ENCODE measurements at regions not wholly inside any gene's neighbourhood (a gene's known extent, or its start where the extent isn't known, plus 50 kb on each side); places are given as distances from the start of the nearest gene placed in this dataset.
A peak's percentile ranks its signal among the peaks of the same experiment; 100 is the strongest.
"Not testable (repeated sequence)": the region's sequence is repeated elsewhere in the genome, so short reads cannot be mapped to it uniquely, and the experiment has no call there.

DNA sequence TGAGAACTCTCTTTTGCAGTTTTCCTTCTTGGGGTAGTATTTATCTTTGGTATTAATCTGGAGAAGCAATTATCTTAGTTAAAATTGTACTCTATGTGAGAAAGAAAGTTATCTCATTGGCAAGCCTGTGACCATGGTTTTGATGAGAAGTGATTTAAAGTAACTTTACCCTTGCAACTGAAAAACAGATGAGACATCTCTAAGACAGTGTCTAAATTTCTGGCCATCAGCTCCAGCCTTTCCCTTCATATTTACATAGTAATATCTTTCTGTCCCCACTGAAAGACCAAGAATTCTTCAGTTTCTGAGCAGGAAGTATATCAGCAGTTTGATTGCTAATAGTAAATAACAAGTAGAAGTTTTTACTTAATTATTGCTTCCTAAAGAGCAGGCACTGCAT lies 386.1 kb upstream of the SYNCRIP start:
- ATAC-seq (no peak), DNase-seq (ENCODE audit: low spot score in 2 of 2) (no peak)
- H3K36me3 Mint-ChIP-seq, result no peaks in the 10 kb centered on the region
- H3K27ac Mint-ChIP-seq, result no peak overlapping the region
- peaks cover 4 to 10% of the 10 kb centered on the region in 2 donors for H3K9me3 Mint-ChIP-seq

DNA sequence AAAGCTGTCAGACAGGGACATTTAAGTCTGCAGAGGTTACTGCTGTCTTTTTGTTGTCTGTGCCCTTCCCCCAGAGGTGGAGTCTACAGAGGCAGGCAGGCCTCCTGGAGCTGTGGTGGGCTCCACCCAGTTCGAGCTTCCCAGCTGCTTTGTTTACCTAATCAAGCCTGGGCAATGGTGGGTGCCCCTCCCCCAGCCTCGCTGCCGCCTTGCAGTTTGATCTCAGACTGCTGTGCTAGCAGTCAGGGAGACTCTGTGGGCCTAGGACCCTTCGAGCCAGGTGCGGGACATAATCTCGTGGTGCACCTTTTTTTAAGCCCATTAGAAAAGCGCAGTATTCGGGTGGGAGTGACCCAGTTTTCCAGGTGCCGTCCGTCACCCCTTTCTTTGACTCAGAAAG lies 384.2 kb upstream of the SYNCRIP start:
- H3K27ac Mint-ChIP-seq, H3K36me3 Mint-ChIP-seq: not testable (repeated sequence)

GRCh38 chr6:86017236-86017635 lies 374.6 kb upstream of the SYNCRIP start:
- Mint-ChIP-seq H3K9me3 (no peaks in the 10 kb centered on the region), H3K36me3 (no peaks in the 10 kb centered on the region), H3K27ac (no peak overlapping the region)
- ATAC-seq, result no peak
- DNase-seq (ENCODE audit: low spot score in 2 of 2), result no peak

More for the DNA sequence above, 384.2 kb upstream of the SYNCRIP start:
- not testable (repeated sequence) for ATAC-seq; H3K9me3 Mint-ChIP-seq; DNase-seq (ENCODE audit: low spot score in 2 of 2)

DNA sequence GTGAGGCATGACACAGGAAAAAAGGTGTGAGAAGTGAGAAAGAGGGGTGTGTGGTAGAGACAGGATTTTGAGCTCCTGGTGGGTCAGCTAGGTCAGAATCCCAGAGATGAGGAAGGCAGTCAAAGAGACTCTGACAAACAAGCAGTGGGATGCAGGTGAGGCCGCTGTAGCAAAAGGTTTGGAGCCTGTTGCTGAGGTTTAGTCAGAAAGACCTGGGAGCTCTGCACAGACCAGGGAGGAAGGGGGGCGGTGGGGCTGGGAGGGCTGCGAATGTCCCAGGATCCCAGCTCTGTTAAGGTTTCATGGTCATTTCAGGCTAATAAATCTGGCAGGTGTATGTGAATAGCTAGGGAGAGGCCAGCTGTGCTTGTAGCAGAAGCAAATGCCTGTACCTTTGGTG lies 373.9 kb upstream of the SYNCRIP start:
- ATAC-seq, result no peak
- DNase-seq (ENCODE audit: low spot score in 2 of 2), result no peak
- Mint-ChIP-seq H3K27ac (no peak overlapping the region), H3K36me3 (no peaks in the 10 kb centered on the region), H3K9me3 (no peaks in the 10 kb centered on the region)

DNA sequence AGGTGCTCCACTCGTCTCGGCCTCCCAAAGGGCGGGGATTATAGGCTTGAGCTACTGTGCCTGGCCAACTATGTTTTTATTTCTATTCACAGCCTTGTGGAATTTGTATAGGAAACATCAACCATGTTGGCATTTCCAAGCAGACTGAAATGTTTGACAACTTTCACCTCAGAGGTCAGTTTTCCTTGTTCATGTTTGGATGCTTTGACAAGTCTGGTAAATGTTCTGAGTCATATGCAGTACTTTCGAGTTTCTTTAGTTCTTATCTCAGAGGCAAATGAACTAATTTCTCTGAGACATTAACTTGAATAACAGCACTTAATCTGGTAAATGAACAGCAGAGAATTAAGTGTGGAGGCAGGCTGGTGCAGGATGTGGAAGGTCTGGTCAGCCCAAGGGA lies 373.4 kb upstream of the SYNCRIP start:
- Mint-ChIP-seq H3K9me3 (no peaks in the 10 kb centered on the region), H3K36me3 (no peaks in the 10 kb centered on the region), H3K27ac (no peak overlapping the region)
- DNase-seq (ENCODE audit: low spot score in 2 of 2) (no peak), ATAC-seq (no peak)

DNA sequence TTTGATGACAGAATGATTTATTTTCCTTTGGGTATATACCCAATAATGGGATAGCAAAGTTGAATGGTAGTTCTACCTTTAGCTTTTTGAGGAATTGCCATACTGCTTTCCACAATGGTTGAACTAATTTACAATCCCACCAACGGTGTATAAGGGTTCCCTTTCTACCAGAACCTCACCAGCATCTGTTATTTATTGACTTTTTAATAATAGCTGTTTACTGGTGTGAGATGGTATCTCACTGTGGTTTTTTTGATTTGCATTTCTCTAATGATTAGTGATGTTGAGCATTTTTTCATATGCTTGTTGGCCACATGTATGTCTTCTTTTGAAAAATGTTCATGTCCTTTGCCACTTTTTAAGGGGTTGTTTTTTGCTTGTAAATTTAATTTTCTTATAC lies 370.3 kb upstream of the SYNCRIP start:
- not testable (repeated sequence) for H3K9me3 Mint-ChIP-seq; ATAC-seq; DNase-seq (ENCODE audit: low spot score in 2 of 2); H3K27ac Mint-ChIP-seq; H3K36me3 Mint-ChIP-seq

GRCh38 chr6:86010915-86011786 lies 368.5 kb upstream of the SYNCRIP start:
- H3K27ac Mint-ChIP-seq, result peak overlapping the region in 1 of 2 donors; percentile 79
- ATAC-seq (no peak), DNase-seq (ENCODE audit: low spot score in 2 of 2) (no peak)
- H3K36me3 Mint-ChIP-seq, result no peaks in the 10 kb centered on the region
- H3K9me3 Mint-ChIP-seq, result peaks cover 0 to 10% of the 10 kb centered on the region in 2 donors

GRCh38 chr6:85997206-85997605 lies 354.5 kb upstream of the SYNCRIP start:
- H3K36me3 Mint-ChIP-seq, result no peaks in the 10 kb centered on the region
- DNase-seq (ENCODE audit: low spot score in 2 of 2) (no peak), ATAC-seq (no peak)
- H3K9me3 Mint-ChIP-seq, result peaks cover 12 to 16% of the 10 kb centered on the region in 2 donors
- H3K27ac Mint-ChIP-seq, result no peak overlapping the region

- ATAC-seq, result no peak
- Mint-ChIP-seq H3K27ac (no peak overlapping the region), H3K36me3 (no peaks in the 10 kb centered on the region), H3K9me3 (peaks cover 12 to 16% of the 10 kb centered on the region in 2 donors)
- DNase-seq (ENCODE audit: low spot score in 2 of 2), result no peak
Observed at GRCh38 chr6:85996034-85996375, 353.3 kb upstream of the SYNCRIP start.

DNA sequence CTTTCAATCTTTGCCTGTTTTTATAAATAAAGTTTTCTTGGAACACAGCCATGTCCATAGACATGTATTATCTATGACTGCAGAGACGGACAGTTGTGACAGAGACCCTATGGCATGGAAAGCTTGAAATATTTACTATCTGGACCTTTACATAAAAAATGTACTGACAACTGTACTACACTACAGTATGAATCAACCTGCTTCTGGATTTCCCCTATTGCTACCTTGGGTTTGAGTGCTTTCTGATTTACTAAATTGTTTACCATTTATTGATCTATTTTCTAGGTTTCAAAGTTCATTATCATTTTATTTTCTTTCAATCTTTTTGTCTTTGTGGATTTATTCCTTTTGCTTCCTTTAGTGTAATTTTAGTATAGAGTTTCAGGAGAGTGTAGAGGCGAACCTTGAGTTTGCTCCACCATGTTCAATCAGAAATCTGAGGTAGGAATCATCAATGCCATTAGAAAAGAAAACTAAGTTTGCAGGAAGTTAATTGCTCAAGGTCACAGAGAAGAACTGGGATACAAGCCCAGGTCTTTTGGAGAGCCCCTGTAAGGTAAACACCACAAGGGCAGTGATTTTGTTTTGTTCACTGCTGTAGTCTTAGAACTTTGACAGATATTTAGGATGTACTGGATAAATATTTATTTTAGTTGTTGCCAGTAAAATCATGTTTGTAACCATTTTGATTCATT lies 352.8 kb upstream of the SYNCRIP start:
- no peak for ATAC-seq
- no peak for DNase-seq (ENCODE audit: low spot score in 2 of 2)
- peaks cover 12 to 16% of the 10 kb centered on the region in 2 donors for H3K9me3 Mint-ChIP-seq
- H3K27ac Mint-ChIP-seq, result no peak overlapping the region
- H3K36me3 Mint-ChIP-seq, result no peaks in the 10 kb centered on the region

GRCh38 chr6:85986681-85987080 lies 344.0 kb upstream of the SYNCRIP start:
- H3K27ac Mint-ChIP-seq, result no peak overlapping the region
- ATAC-seq, result no peak
- peaks cover 0 to 5% of the 10 kb centered on the region in 2 donors for H3K36me3 Mint-ChIP-seq
- H3K9me3 Mint-ChIP-seq, result peaks cover 14 to 25% of the 10 kb centered on the region in 2 donors
- DNase-seq (ENCODE audit: low spot score in 2 of 2), result no peak

GRCh38 chr6:85983032-85983659 lies 340.5 kb upstream of the SYNCRIP start:
- Mint-ChIP-seq H3K36me3 (peaks cover 0 to 5% of the 10 kb centered on the region in 2 donors), H3K9me3 (peaks cover 14 to 27% of the 10 kb centered on the region in 2 donors), H3K27ac (no peak overlapping the region)
- no peak for ATAC-seq
- DNase-seq (ENCODE audit: low spot score in 2 of 2), result no peak

- Mint-ChIP-seq H3K36me3 (no peaks in the 10 kb centered on the region), H3K9me3 (peaks cover 6 to 16% of the 10 kb centered on the region in 2 donors), H3K27ac (no peak overlapping the region)
- no peak for DNase-seq (ENCODE audit: low spot score in 2 of 2)
- no peak for ATAC-seq
Observed at GRCh38 chr6:85977661-85978060, 335.0 kb upstream of the SYNCRIP start.

DNA sequence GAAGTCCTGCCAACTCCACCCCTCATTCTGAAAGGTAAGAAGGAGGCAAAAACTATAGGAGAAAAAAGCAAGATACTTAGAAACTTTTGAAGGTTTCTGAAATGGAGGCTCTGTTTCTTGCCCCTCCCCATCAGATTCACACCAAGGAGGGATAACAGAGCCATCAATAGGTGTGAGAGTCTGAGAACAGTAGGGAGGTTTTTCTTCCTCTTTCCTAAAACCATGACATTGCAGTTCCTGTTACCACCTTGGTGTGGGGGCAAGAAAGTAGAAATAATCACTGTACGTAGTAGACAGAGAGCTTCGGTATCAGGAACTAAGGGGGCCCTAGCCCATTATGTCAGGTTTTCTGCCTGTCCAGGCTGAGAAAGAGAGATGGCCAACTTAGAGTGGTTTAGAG lies 333.3 kb upstream of the SYNCRIP start:
- H3K9me3 Mint-ChIP-seq, result peaks cover 6 to 10% of the 10 kb centered on the region in 2 donors
- H3K36me3 Mint-ChIP-seq, result no peaks in the 10 kb centered on the region
- ATAC-seq, result no peak
- peak overlapping the region in 1 of 2 donors; percentile 66 for H3K27ac Mint-ChIP-seq
- no peak for DNase-seq (ENCODE audit: low spot score in 2 of 2)

DNA sequence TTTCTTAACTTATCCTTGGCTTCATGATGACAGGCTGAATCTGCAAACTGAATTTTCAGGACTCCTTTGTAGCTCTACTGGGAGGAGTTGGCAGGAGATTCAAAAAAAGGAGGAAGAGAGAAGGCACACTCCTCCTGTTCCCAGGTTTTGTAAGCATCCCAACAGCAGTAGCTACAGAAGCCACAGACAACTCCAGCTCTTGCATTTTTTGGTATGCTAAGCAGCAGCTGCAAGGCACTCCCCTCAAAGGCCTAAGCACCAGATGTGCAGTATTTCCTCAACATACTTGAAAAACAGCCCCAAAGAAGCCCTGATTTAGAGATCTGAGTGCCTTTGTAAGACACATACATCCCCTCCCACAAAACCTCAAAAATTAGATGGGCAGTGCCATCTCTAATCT lies 328.6 kb upstream of the SYNCRIP start:
- ATAC-seq (no peak), DNase-seq (ENCODE audit: low spot score in 2 of 2) (no peak)
- Mint-ChIP-seq H3K9me3 (peaks cover 0 to 4% of the 10 kb centered on the region in 2 donors), H3K27ac (no peak overlapping the region), H3K36me3 (no peaks in the 10 kb centered on the region)

- no peak for DNase-seq (ENCODE audit: low spot score in 2 of 2)
- Mint-ChIP-seq H3K9me3 (no peaks in the 10 kb centered on the region), H3K36me3 (no peaks in the 10 kb centered on the region), H3K27ac (no peak overlapping the region)
- no peak for ATAC-seq
Observed at GRCh38 chr6:85966828-85967227, 324.1 kb upstream of the SYNCRIP start.

DNA sequence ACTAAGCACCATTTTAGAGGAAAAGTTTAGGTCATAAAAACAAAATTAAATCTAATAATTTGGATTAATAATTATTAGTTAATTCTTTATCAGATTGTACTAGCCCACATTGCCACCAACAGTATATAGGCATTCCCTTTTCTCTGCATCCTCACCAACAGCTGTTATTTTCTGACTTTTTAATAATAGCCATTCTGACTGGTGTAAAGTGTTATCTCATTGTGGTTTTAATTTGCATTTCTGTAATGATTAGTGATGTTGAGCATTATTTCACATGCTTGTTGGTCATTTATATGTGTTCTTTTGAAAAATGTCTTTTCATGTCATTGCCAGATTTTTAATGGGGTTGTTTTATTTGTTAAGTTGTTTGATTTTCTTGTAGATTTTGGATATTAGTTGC lies 319.1 kb upstream of the SYNCRIP start:
- DNase-seq (ENCODE audit: low spot score in 2 of 2) (no peak), ATAC-seq (no peak)
- peaks cover 0 to 4% of the 10 kb centered on the region in 2 donors for H3K9me3 Mint-ChIP-seq
- no peak overlapping the region for H3K27ac Mint-ChIP-seq
- no peaks in the 10 kb centered on the region for H3K36me3 Mint-ChIP-seq

All from activated naive CD4-positive, alpha-beta T cell treated with anti-CD3 and anti-CD28 coated beads, Interleukin-2, amount 50 U/mL, for 72 hours (primary cell).